Upper lobe of left lung (tissue), 4 donors: ENCODE measurements at regions not wholly inside any gene's neighbourhood (a gene's known extent, or its start where the extent isn't known, plus 50 kb on each side); places are given as distances from the start of the nearest gene placed in this dataset.

ENCODE experiments used
- CTCF ChIP-seq, 6 experiments: fragments of 450-650 bp in 4 of 6; fragments of 200-600 bp in 2 of 6; sonication (generic) in 2 of 6; IDR thresholded peaks; one replicate each; pipeline ENCODE4 v1.5.1; 2016 to 2019; ENCODE audit warnings: antibody characterized with exemption in 6 of 6
- POLR2A ChIP-seq, 4 donors: fragments of 450-650 bp; IDR thresholded peaks; one replicate each; pipeline ENCODE4 v1.5.1; 2016 to 2017; ENCODE audit warnings: antibody characterized with exemption in 4 of 4, mild to moderate bottlenecking in 2 of 4
- POLR2AphosphoS5 ChIP-seq, 2 donors: sonication (generic); formaldehyde crosslinking; IDR thresholded peaks; one replicate each; pipeline ENCODE4 v1.5.1; 2017; ENCODE audit warnings: antibody characterized with exemption in 2 of 2

GRCh38 chr4:166481055-166481454 is 608.0 kb downstream of the TLL1 start:
- no peak for TF ChIP-seq POLR2A (IDR thresholded peaks at IDR 0.05)
- TF ChIP-seq POLR2AphosphoS5 (IDR thresholded peaks at IDR 0.05) = no peak
- no peak for TF ChIP-seq CTCF (IDR thresholded peaks at IDR 0.05)
